ENCODE measurements at regions not wholly inside any gene's neighbourhood (a gene's known extent, or its start where the extent isn't known, plus 50 kb on each side); places are given as distances from the start of the nearest gene placed in this dataset.
"Not testable (repeated sequence)": the region's sequence is repeated elsewhere in the genome, so short reads cannot be mapped to it uniquely, and the experiment has no call there.

DNA sequence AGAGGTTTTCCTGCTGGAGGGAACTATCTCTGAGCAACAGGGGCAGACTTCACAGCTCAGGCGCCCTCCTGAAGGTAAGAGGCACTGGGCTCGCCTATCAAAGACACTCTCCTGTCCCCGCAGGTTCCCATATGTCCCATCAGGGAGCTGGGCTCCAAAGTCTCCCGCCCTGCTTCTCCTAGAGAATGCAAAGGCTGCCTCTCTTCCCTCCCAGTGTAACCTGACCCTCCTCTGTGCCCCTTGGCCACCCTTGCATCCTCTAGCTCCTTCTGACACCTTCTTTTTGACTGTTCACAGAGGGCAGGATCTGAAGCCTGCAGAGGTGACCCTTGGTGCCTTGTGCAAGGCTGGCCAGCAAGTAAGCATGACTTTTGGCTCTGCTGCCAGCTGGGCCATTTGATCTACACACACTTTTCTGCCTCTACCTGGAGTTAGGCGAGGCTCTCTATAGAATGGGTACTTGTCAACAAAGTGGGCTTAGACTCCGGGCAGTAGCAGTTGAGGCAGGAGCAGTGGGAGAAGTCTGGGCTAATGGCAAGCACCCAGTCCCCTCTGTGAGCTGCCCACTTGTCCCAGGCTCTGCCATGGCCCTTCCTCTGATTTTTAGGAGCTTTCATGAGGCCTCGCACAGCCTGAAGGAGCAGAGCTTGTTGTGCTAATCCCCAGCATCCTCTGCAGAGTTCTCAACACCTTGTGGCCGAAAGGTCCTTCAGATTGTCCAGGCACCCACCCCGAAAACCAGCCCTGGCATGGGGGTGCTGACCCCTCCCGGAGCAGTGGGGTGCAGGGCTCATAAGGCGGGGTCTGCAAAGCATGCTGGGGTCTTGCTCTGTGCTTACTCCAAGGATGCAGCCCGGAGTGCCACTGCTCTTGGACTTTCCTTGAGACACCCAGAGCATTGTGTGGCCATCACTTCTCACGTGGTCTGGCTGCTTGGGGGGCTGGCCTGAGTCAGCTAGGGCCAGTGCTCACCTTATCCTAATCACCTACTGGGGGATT is 122.9 kb downstream of the METRNL start:
- DNase-seq (ENCODE audit: low spot score), result no peak

DNA sequence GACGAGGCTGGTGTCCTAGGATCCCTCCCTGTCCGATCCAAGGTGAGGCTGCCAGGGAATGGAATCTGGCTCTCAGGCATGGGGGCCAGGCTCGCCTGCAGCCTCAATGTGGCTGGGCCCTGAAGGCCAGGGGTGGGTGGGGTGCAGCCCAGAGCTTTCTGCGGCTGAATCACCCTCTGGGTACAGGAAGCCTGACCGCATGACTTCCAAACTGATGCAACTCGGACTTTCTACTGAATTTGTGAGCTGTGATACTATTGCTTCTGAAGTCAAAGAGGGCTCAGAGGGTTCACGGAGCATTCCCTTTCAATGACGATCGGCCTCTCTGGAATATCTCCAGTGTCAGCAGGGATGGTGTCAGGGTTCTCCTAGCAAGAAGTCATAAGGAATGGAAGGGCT is 123.7 kb downstream of the METRNL start:
- peak; percentile 89 for DNase-seq (ENCODE audit: low spot score)

DNA sequence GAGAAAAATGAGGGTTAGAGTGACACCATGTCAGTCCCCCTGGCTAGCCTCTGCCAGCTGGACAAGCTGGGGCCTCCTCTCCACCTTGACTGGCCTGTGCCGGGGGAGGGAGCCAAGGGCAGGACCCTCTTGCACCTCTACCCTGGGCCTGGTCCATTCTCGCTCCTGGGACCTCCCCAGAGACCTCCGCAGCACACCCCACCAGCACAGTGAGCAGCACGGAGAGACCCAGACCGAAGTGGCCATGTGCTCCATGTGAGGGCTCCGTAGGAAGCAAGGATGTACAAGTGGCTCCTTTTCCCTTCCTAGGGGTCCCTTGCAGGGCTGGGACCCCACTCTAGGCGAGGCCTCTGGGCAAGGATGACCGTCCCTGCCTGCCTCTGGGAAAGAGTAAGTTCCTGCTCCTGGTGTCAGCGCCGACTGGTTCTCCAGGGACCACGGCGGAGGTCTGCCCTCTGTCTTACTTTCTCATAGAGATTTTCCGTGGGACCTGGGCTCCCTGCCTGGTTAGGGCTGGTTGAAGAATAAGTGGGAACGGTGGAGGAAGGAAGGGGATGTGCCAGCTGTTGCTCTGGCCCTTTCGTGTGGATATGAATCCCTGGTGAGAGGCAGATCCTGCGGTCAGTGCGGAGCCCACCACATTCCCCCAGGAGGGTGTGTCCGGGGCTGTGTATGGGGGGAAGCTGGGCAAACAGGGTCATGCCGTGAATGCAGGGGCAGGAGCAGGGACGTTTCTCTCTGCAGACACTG is 124.2 kb downstream of the METRNL start:
- peak; percentile 88 for DNase-seq (ENCODE audit: low spot score)

DNA sequence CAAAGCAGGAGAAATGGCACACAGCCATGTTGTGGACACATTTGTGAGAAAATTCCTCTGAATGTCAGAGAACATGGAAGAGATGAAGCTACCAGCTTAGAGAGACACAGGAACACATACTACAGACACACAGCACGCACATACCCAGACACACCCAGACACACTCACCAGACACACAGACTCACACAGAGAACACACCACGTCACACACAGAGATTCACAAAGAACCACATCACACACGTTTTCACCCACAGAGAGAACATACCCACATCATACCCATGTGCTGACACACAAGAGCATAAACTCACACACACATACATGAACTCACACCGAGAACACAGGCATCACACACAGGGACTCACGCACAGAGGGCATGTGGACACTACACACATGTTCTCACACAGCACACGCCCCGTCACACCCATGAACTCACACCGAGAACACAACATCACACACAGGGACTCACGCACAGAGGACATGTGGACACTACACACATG is 124.9 kb downstream of the METRNL start:
- no peak for DNase-seq (ENCODE audit: low spot score)

DNA sequence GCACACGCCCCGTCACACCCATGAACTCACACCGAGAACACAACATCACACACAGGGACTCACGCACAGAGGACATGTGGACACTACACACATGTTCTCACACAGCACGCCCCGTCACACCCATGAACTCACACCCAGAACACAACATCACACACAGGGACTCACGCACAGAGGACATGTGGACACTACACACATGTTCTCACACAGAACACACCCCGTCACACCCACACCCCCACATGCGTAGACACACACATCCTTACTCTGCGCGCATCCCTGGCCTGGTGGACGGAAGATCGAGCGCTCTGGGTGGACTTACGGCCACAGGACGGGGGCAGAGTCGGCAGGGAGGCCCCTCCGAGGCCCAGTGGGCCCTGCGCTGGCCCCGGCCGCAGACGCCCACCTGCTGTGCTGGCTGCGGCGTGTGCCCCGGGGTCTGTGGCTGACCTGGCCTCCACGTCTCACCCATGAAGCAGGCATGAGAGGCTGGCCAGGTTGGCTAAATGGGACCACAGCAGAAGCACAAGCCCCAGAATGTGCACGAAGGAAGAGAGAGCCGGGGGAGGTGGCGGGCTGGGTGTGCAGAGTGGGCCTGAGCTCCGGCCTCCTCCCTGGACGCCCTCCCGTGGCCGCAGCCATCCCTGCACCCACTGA is 125.5 kb downstream of the METRNL start:
- DNase-seq (ENCODE audit: low spot score), result not testable (repeated sequence)

DNA sequence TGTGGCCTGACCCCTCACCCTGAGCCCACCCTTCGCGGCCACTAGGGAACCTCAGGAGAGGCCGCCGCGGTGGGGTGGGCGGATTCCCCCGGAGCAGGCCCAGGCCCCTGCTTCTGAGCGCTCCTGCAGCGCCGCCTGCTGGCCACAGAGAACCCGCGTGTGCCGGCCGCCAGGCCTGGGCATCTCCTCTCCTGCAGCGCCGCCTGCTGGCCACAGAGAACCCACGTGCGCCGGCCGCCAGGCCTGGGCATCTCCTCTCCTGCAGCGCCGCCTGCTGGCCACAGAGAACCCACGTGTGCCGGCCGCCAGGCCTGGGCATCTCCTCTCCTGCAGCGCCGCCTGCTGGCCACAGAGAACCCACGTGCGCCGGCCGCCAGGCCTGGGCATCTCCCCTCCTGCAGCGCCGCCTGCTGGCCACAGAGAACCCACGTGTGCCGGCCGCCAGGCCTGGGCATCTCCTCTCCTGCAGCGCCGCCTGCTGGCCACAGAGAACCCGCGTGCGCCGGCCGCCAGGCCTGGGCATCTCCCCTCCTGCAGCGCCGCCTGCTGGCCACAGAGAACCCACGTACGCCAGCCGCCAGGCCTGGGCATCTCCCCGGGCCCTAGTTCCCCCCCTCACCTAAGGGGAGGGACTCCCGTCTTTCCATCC is 126.1 kb downstream of the METRNL start:
- peak; percentile 90 for DNase-seq (ENCODE audit: low spot score)

DNA sequence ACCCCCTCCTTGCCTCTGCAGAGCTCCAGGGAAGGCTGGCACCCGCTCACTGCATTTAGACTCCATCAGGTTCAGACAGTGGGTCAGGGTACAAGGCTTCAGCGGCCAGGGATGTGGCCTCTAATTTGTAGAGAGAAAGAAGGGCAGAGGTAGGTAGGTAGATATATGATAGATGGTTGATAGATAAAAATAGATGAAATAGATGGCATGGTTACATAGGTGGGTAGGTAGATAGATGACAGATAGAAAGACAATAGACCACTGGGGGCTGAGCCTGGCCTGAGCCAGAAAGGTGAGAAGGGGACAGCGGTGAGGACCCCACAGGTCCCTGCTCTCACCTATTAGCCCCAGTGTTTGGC is 126.6 kb downstream of the METRNL start:
- not testable (repeated sequence) for DNase-seq (ENCODE audit: low spot score)

DNA sequence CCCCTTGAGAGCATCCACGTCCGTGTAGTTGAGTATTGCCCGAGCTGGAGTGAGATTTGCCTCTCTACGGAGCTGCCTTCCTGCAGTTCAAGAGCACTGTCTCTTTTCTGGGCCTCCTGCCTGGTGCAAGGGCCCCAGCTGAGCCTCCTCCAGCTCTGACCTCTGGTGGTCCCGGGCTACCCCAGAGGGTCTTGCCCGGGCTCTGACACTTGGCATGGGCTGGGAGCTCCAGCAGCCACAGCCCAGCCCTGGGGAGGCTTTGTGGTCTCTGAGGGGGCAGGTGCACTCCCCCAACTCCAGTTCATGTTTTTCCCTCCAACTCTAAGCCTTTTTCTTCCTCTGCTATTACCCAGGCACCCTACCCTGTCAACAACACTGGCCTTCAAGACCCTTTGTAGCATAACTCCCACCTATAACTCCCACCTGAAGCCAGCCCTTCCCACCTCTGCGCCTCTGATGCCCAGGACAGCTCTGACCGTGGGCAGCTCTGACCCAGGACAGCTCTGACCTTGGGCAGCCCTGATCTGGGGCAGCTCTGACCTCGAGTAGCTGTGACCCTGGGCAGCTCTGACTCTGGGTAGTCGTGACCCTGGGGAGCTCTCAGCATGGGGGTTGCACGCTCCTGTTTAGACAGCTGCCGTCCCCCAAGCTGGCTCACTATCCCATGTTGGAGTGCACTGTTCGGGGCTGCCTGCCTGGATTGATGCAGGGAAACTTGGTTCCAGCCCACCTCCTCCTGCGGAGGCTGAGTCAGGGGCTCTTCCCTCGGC is 127.6 kb downstream of the METRNL start:
- DNase-seq (ENCODE audit: low spot score), result not testable (repeated sequence)

DNA sequence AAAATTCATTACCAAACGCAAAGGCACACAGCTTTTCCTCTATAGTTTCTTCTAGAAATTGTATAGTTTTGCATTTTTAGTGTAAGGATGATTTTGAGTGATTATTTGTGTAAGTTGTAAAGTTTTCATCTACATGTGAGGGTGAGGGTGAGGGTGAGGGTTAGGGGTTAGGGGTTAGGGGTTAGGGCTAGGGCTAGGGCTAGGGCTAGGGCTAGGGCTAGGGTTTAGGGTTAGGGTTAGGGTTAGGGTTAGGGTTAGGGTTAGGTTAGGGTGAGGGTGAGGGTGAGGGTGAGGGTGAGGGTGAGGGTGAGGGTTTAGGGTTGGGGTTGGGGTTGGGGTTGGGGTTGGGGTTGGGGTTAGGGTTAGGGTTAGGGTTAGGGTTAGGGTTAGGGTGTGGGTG is 167.6 kb downstream of the METRNL start:
- peak; percentile 39 for DNase-seq (ENCODE audit: low spot score)
